K562 (cell line): ENCODE measurements at regions not wholly inside any gene's neighbourhood (a gene's known extent, or its start where the extent isn't known, plus 50 kb on each side); places are given as distances from the start of the nearest gene placed in this dataset.

Source experiments
- ATAC-seq: fragments of 200-7000 bp; cut with Tn5 transposase; 3 replicates; pipeline ENCODE4 v1.9.1; 2020; ENCODE audit warnings: moderate library complexity
- BruUV-seq: library from RNA; stranded (reverse); fragments of 400-500 nt; replicated peaks from 2 replicates; lab custom pipeline; 2021; lab: Mats Ljungman, UMichigan
- CTCF ChIA-PET: fragments of 300-600 bp; formaldehyde crosslinking; extraction: SDS; loops from one replicate; lab custom pipeline; 2021; ENCODE audit warnings: low intra/inter-chr PET ratio; lab: Yijun Ruan, JAX
- POLR2A ChIA-PET: fragments of 300-600, 350-650 bp; sonication (Branson Sonifier 250); formaldehyde crosslinking; extraction: SDS; loops from one replicate; lab custom pipeline; 2021; ENCODE audit warnings: antibody characterized with exemption, inconsistent platforms; lab: Yijun Ruan, JAX
- DNase-seq, 4 experiments: peaks; one replicate each; pipeline versions ENCODE4 v3.0.0 to v3.0.0-alpha.2; 2011 to 2018; ENCODE audit warnings: low spot score in 3 of 4, mixed read lengths in 3 of 4; ENCODE audit errors: extremely low read depth in 1 of 4
- FAIRE-seq: peaks from 2 replicates; lab custom pipeline; 2011; peaks lifted over from hg19 to GRCh38; lab: Jason Lieb, UNC
- H2AFZ ChIP-seq: 2 replicates; pipeline ENCODE4 v1.6.0; 2011; ENCODE audit warnings: low read depth, low read length, control low read depth, inconsistent platforms
- H3K27ac ChIP-seq: fragments of 200-600 bp; 3 replicates; pipeline ENCODE4 v1.8.0; 2011; ENCODE audit warnings: low read depth, mild to moderate bottlenecking, control low read depth, inconsistent platforms, low read length, moderate library complexity, mixed read lengths; ENCODE audit errors: extremely low read depth
- H3K27me3 ChIP-seq, 2 experiments: fragments of 300-600 bp in 1 of 2; 2 replicates in 1 of 2; 3 replicates in 1 of 2; pipeline versions ENCODE4 v1.6.0 to v1.8.0; 2011; ENCODE audit warnings: inconsistent platforms in 2 of 2, low read length in 2 of 2, mild to moderate bottlenecking in 1 of 2, mixed read lengths in 1 of 2, moderate library complexity in 1 of 2; ENCODE audit not compliant: control insufficient read depth in 2 of 2, insufficient read depth in 2 of 2
- H3K36me3 ChIP-seq: fragments of 300-600 bp; 3 replicates; pipeline ENCODE4 v1.8.0; 2011; ENCODE audit warnings: mild to moderate bottlenecking, low read length, inconsistent platforms; ENCODE audit not compliant: control insufficient read depth, insufficient read depth
- H3K4me1 ChIP-seq, 2 experiments: fragments of 200-600 bp in 1 of 2; replicated peaks in 1 of 2; 2 replicates in 1 of 2; 3 replicates in 1 of 2; pipeline versions ENCODE4 v1.5.1 to v1.8.0; 2011; ENCODE audit warnings: inconsistent platforms in 2 of 2, low read length in 2 of 2, mild to moderate bottlenecking in 1 of 2, mixed read lengths in 1 of 2, moderate library complexity in 1 of 2; ENCODE audit not compliant: control insufficient read depth in 2 of 2, insufficient read depth in 2 of 2
- H3K4me2 ChIP-seq: 2 replicates; pipeline ENCODE4 v1.6.1; 2011; ENCODE audit warnings: low read length, control low read depth, inconsistent platforms, mixed read lengths; ENCODE audit not compliant: insufficient read depth
- H3K4me3 ChIP-seq: fragments of 200-600 bp; sonication (generic), shearing (Covaris generic); 2 replicates; pipeline ENCODE4 v1.5.1; 2016; ENCODE audit warnings: control low read depth, inconsistent platforms
- H3K79me2 ChIP-seq: fragments of 200-600 bp; 3 replicates; pipeline ENCODE4 v1.8.0; 2011; ENCODE audit warnings: low read length, inconsistent platforms; ENCODE audit not compliant: control insufficient read depth, insufficient read depth
- H3K9ac ChIP-seq, 2 experiments: 2 replicates each; pipeline versions ENCODE4 v1.6.0 to v1.6.1; 2011; ENCODE audit warnings: low read depth in 2 of 2, low read length in 2 of 2, control low read depth in 1 of 2, inconsistent platforms in 1 of 2, mild to moderate bottlenecking in 1 of 2, mixed read lengths in 1 of 2; ENCODE audit not compliant: insufficient read depth in 1 of 2
- H3K9me1 ChIP-seq: one replicate; pipeline ENCODE4 v1.6.0; 2011; ENCODE audit warnings: inconsistent platforms, mild to moderate bottlenecking, low read length, moderate library complexity; ENCODE audit not compliant: control insufficient read depth, insufficient read depth
- H3K9me3 ChIP-seq: replicated peaks from 2 replicates; pipeline ENCODE4 v1.5.1; 2011; ENCODE audit warnings: low read depth, low read length, inconsistent platforms; ENCODE audit not compliant: control insufficient read depth, insufficient read depth
- H4K20me1 ChIP-seq: replicated peaks from 2 replicates; pipeline ENCODE4 v1.6.1; 2011; ENCODE audit warnings: low read length, inconsistent platforms, mixed read lengths; ENCODE audit not compliant: control insufficient read depth, insufficient read depth
- E4F1 ChIP-seq: fragments of 250-450 bp; sonication (Bioruptor Pico); IDR thresholded peaks from 2 replicates; pipeline ENCODE4 v1.5.0; 2021; ENCODE audit warnings: mild to moderate bottlenecking, borderline replicate concordance
- RERE ChIP-seq: sonication (generic); formaldehyde crosslinking; IDR thresholded peaks from 2 replicates; pipeline ENCODE4 v1.8.0; 2023; ENCODE audit warnings: missing genetic modification reagents, mild to moderate bottlenecking, borderline replicate concordance
- WGBS: fragments of 100-300 bp; shearing (Covaris generic); methylation state at CpG from one replicate; pipeline ENCODE4 v1.1.6; 2016; ENCODE audit warnings: low coverage, mixed read lengths; ENCODE audit not compliant: insufficient coverage; ENCODE audit errors: missing lambda C conversion rate; 5-methylcytosine and 5-hydroxymethylcytosine counted together
- in situ Hi-C: fragments of 300-500 bp; cut with MboI; formaldehyde crosslinking; loops from 4 replicates; pipeline ENCODE4 v1.15.0; 2018; ENCODE audit warnings: inconsistent platforms, mixed read lengths
- intact Hi-C: fragments of 100-400 bp; cut with micrococcal nuclease; formaldehyde crosslinking; loops from 2 replicates; pipeline ENCODE4 v1.14.2; 2022

DNA sequence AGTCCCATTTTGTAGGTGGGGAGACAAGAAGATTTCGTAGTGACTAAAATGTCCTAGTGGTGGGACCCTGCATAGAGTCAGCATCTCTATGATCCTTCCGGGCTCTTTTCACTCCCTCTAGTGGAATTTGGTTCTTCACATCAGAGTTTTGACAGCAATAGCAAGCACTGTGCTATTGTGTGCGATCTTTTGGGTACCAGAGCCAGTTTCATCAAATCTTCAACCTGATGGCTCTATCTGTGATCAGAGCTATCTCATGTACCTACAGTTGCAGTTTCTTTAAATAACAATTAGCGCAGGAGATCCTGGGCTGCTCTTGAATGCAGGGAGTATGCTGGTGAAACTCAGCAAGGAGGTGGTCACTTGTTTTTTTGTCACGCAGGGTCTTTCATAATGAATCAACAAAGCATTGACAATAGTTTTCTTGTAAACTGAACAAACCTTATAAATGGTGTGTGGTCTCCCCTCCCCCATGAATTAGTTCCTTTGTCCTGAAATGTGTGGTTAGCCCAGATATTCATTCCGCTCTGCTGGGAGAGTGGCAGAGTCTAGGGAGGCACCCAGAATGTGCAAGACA lies 257.2 kb upstream of the SOX2 start:
- no peak for FAIRE-seq
- POLR2A ChIA-PET, result no interaction called here

More for the DNA sequence above, 257.2 kb upstream of the SOX2 start:
- no peaks in the 10 kb centered on the region for H3K27me3 ChIP-seq
- CTCF ChIA-PET, result no interaction called here
- H3K4me1 ChIP-seq, result no peaks in the 10 kb centered on the region
- no peak overlapping the region for H2AFZ ChIP-seq
- H3K9ac ChIP-seq, result no peak overlapping the region
- DNase-seq (no peak), ATAC-seq (no peak)
- H3K79me2 ChIP-seq, result no peaks in the 10 kb centered on the region
- H3K4me2 ChIP-seq, result no peak overlapping the region
- H3K27ac ChIP-seq, result no peak overlapping the region
- no peak for TF ChIP-seq E4F1 (CRISPR knock-in tag)
- no peak for TF ChIP-seq RERE
- no peaks in the 10 kb centered on the region for H3K36me3 ChIP-seq
- no peaks in the 10 kb centered on the region; the same call in 1 of the 2 replicates for H3K9me3 ChIP-seq
- intact Hi-C loops, result no loop called here
- BruUV-seq, result no TSS peak
- H3K4me3 ChIP-seq, result no peak overlapping the region
- in situ Hi-C loops, result no loop called here
- WGBS, result 2% methylated on average over 6 of the region's 6 CpGs
- no peaks in the 10 kb centered on the region for H3K9me1 ChIP-seq
- H4K20me1 ChIP-seq, result no peaks in the 10 kb centered on the region
